Activated CD4-positive, CD25-positive, alpha-beta regulatory T cell treated with anti-CD3 and anti-CD28 coated beads, Interleukin-2, amount 50 U/mL, for 72 hours (primary cell): ENCODE measurements at regions not wholly inside any gene's neighbourhood (a gene's known extent, or its start where the extent isn't known, plus 50 kb on each side); places are given as distances from the start of the nearest gene placed in this dataset.

ENCODE experiments used
- DNase-seq: peaks from one replicate; pipeline ENCODE4 v3.0.0; 2021

DNA sequence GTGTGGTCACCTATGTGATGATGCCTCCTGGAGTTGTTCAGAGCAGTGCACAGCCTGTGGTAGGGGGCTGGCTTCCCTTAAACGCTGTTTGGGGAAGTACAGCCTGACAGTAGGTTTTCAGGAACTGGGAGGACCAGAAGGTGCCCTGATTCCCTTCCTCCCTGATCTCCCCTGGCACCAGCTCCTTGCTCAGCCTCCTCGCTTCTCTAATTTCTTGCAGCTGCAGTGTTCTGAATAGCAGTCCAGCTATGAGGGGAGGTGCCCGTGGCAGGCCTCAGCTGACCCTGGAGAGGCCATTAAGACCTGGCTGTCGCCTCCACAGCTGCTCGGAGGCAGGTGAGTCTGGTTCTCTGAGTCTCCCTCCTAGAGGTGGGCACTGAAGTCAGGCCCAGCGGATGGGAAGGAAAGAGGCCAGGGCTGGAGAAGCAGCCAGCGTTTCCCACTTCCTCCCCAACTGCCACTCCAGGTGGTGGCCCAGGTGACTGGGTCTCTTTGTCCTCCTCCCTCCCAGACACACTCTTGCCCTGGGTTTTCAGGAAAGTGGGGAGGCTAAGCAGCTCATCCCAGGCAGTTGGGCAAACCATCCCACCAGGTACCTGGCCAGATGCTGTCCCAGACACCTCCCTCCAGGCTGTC lies 52.0 kb upstream of the RPL11 start:
- DNase-seq = no peak

DNA sequence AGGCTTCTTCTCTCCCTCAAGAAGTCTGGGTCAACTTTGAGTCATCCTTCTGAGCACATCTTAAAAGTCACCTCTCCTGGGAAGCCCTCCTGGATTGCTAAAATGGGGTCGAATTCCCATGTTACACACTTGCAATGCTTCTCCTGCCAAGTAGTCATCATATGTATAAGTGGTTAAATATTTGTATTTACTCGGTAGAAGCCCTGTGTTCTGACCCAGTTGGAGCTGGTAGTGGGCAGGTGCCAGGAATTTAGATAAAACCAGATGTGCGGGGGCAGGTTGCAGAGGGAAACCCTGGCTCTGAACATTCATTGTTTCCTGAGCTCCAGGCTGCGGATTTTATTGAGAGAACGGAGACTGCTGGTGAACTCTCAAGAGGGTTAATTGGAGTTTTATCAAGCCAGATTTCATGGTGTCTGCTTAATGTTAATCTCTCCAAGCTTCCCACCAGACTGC lies 52.8 kb upstream of the RPL11 start:
- DNase-seq = no peak

DNA sequence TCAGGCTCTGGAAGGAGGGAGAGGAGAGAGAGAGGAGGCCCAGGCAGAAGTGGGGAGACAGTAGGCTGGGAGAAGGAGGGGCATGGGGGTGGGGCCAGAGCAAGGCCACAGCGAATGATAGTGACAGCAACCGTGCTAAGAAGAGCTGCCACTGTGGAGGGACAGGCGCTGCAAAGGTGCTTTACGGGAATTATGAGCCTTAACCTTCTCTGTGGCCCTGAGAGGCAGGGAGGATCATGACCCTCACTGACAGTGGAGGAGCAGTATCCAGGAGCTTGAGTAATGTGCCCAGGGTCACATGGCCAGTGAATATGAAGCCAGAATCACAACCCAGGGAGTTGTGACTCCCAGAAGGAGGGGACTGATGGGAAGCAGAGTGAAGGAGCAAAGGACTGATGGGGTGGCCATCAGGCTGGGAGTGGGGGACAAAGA lies 53.4 kb upstream of the RPL11 start:
- DNase-seq = no peak

DNA sequence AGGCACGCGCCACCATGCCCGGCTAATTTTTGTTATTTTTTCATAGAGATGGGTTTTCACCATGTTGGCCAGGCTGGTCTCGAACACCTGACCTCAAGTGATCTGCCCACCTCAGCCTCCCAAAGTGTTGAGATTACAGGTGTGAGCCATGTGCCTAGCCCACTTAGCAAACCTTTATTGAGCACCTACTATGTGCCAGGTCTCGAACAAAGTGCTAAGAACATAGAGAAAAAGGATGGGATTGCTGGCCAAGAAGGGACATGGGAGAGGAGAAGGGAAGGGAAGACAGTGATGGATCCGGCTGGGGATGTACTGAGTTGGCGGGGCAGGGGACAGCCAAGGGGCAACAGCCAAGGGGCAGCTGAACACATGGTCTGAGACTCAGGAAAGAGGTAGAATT lies 55.6 kb upstream of the RPL11 start:
- DNase-seq = no peak

DNA sequence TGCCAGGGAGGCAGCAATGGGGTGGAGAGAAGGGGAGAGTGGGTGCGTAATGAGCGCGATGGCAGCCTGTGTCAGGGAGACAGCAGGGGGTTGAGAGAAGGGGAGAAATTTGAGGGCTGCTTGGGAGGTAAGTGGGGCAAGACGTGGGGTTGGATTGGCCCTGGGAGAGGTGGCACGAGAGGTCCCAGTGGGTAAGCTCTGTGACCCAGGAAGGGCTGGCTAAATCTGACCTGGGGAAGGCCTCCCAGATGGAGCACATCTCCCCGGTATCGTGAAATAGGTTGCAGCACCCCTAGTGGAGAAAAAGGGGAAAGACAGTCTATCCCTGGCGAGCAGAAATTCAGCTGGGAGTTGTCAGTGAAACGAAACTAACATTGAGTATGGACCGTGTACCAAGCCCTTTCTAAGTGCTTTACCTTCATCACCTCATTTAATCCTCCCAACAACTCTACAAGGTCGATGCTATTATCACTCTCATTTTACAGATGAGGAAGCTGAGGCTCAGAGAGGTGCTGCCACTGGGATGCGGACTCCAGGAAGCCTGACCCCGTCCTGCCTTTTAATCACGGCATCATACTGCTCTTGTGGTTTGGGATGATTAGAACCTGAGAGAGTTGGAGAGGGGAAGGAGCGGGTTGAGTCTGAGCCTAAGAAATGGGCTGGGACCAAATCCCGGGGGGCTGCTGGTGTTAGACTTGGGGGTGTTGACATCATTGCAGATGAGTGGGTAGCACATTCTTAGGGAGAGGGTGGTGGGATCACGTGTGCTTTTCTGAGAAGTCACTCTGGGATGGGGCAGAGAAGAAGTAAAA lies 56.6 kb upstream of the RPL11 start:
- DNase-seq = peak; percentile 54

DNA sequence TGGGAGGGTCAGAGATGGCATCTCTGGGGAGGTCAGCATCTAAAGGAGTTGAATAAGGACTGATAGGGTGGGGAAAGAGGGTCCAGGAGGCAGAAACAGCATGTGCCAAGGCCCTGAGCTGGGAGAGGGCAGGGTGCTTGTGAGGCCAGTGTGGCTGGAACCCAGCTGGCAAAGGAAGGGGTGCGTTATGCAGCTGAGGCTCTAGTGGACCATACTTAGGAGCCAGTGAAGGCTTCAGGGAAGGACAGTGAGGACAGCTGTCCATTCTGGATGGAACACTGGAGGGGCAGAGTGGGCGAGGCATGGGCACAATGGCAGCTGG lies 57.1 kb upstream of the RPL11 start:
- DNase-seq = no peak

DNA sequence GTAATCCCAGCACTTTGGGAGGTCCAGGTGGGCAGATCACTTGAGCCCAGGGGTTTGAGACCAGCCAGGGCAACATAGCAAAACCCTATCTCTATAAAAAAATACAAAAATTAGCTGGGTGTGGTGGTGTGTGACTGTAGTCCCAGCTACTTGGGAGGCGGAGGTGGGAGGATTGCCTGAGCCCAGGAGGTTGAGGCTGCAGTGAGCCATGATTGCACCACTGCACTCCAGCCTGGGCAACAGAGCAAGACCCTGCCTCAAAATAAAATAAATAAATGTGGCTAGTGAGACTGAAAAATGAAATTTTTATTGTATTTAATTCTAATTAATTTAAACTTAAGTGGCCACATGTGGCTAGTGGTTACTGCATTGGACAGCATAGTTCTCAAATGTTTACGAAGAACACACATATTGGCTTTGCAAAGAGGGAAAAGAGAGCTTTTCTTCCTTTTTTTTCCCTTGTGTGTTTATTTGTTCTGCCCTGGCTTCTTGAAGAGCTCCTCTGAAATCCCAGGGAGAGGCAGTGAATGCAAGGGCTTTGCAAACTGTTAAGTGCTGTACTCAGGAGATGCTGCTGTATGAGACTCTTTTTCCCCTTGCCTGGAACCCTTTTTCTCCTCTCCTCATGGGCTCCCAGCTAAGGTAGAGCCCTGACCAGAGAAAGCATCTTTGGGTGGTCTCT lies 59.0 kb upstream of the RPL11 start:
- no peak for DNase-seq

DNA sequence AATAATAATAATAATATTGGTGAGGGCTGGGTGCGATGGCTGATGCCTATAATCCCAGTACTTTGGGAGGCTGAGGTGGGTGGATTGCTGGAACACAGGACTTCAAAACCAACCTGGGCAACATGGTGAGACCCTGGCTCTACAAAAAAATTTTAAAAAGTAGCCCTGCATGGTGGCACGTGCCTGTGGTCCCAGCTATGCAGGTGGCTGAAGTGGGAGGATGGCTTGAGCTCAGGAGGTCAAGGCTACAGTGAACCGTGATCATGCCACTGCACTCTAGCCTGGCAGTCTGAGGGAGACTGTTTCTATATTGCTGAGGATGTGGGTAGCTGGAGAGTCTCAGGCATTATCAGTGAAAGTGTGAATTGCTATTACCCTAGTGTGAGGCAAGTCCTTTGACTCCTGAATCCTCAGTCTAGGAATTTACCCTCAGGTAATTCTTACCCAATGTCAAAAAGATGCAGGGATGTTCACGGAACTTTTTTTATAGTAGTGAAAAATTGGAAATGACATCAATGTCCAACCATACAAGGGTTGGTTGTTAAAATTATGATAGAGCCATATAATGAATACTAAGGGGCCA lies 61.8 kb upstream of the RPL11 start:
- DNase-seq = no peak

DNA sequence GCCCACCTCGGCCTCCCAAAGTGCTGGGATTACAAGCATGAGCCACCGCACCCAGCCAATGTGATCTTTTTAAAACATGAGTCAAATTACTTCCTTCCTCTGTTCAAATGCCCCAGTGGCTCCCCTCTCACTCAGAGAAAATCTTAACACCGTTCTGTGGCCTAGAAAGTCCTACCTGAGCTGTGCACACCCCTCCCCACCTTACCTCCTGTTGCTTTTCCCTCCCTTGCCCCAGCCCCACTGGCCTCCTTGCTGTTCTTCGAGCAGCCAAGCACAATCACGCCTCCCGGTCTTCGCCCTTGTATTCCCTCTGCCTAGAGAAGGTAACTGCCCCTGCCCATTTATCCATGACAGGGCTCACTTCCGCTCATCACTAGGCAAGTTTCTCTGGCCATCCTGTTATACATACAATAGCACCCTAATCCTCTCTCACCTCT lies 62.6 kb upstream of the RPL11 start:
- no peak for DNase-seq

DNA sequence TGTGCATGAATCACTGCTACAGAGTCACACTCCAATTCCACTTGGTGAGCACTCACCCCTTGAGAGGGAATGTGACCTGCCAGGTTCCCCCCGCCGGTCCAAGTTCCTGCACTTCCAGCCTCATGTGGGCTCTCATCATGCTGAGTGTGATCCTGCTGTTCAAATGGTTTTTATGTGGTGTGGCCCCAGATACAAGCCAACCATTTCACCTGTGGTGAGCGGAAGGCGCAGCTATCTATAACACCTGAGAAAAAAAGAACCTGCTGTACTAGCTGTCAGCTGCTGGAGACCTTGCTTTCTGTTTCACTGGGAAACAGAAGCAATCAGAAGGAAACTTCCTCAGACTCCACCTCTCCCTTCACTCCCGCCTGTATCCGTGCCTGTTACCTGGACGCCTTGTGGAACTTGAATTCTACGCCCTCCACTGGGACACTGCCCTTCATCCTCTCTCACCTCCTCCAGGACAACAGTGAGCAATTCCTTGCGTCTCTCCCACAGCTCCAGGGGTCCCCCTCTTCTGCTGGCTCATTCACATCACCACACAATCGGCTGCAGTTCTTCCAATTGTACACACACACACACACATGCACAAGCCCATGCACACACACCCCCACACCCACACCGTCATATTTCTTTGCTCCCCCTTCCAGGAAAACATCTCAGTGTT lies 64.4 kb upstream of the RPL11 start:
- DNase-seq = no peak

DNA sequence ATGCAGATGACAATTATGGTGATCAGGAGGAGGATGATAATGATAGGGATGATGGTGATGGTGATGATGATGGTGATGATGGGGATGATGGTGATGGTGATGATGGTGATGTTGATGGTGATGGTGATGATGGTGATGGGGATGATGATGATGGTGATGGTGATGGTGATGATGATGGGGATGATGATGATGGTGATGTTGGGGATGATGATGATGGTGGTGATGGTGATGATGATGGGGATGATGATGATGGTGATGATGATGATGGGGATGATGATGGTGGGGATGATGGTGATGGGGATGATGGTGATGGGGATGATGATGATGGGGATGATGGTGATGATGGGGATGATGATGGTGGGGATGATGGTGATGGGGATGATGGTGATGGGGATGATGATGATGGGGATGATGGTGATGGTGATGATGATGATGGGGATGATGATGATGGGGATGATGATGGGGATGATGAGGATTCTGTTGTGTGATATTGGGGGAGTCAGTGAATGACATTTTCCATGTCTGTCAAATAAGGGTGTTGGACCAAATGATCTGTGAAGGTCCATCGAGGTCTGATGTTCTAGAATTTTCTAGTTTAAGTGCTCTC lies 65.6 kb upstream of the RPL11 start:
- no peak for DNase-seq

DNA sequence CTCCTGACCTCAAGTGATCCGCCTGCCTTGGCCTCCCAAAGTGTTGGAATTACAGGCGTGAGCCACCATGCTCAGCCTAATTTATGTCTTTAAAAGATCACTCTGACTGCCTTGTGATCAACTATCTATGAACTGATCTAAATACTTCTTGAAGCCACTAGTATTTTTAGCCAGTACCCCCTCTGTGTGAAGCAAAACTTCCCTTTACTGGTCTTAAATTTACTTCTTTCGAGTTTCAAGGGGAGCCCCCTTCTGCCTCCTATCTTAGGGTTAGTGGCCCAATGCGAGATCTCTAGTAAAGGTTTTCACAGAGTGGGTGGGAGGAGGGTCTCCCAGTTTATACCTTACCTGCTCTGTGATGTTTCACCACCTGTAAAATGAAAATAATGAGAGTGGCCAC lies 66.1 kb upstream of the RPL11 start:
- no peak for DNase-seq

DNA sequence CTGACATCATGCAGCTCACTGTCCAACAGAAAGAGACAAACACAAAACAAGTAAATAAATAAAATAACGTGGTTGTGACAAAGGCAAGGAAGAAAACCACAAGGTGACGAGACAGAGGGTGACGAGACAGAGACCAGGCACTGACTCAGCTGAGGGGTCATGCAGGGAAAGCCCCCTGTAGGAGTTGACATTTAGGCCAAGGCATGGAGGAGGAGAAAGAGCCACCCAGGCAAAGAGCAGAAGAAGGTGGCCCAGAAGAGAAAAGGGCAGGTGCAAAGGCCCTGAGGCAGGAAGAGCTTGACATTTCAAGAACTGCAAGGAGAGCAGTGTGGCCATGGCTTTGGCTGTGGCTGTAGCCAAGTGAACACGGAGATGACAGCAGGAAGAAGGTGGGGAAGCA lies 65.1 kb upstream of the ID3 start:
- DNase-seq = peak; percentile 68

DNA sequence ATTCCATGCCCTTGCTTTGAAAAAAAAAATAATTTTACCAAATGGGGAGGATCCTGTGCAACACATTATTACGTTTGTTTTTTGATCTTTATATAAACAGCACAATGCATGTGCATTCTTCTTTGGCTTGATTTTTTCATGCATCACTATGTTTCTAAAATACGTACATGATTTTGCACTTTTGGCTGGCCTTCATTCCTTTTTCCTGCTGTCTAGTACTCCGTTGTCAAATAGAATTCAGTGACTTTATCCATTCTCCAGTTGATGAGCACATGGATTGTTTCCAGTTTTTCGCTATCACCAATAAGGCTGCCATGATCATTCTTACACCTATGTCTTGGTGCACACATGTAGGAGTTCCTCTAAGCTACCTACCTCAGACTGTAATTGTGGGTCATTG lies 63.0 kb upstream of the ID3 start:
- DNase-seq = no peak

DNA sequence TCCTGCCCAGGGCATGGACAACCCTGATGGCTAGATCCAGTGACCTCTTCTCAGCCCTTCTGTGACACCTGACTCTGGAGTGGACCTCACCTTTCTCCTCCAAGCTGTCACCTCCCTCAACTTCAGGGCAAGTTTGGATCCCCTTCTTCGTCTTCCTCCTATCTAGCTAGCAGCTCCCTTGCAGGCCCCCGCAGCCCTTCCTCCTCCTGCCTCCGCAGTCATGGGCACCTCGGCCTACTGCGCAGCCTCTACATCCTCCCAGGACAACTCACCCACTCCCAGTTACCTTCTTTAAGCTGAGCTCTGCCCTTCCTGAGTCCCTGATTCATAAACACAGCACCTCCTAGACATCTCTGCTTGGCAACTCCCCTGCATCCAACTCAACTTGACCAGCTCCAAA lies 61.3 kb upstream of the ID3 start:
- no peak for DNase-seq

DNA sequence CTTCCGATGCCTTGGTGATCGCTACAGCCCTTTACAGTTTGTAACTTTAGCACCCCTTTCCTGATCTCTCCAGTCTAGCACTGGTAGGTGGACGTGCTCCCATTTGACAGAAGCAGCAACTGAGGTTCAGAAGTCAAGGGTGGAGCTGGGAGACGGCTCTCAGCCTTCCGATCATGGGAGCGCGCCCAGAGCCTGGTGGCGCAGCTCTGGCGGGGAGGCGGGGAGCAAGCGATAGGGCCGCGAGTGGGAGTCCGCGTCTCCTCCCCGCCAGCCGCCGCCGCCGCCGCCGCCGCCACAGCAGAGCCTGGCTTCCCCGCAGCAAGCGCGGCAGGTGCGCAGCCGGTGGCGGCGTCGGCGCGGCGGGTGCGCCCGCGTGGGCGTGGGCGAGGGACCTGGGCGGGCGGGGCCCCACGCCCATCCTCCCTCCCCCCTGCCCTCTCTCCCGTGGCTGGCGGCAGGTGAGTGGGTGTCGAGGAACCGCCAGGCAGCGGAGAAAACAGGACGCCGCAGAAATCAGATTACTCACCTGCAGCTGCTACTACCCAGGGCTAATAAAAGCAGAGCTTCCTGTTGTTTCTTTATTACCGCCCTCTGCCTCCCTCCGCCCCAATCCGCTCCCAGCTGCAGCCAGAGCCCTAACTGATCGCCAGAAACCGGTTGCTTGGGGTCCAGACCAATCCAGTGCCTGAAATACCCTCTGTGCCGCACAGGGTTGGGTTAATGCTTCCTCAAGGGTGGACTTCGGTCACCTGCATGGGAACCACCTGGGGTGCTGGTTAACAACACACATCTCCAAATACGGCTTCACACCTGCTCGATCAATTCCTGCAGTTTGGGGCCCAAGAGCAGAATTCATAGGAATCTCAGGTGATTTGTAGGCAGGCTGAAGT lies 60.2 kb upstream of the ID3 start:
- peak; percentile 81 for DNase-seq

DNA sequence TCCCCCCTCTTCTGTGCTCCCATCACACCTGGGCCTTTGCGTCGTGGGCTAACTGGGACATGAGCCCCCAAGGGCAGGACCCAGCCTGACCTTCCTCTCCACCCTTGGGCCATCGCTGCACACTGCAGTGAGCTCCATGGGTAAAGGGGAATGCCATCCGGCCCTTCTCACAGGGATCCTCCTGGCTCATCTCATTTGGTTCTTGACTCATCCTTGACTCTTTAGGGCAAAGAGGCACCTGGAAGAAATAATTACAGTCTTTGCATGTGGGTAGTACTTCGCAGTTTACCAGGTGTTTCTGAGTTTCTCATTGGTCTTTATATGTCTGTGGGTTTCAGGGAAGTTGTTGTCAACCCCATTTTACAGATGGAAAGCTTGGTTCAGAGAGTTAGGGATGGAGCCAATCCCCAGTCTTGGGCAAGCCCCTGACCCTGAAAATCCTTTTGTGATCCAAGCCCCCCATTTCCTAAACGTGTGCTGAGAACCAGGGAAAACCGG lies 59.3 kb upstream of the ID3 start:
- no peak for DNase-seq

DNA sequence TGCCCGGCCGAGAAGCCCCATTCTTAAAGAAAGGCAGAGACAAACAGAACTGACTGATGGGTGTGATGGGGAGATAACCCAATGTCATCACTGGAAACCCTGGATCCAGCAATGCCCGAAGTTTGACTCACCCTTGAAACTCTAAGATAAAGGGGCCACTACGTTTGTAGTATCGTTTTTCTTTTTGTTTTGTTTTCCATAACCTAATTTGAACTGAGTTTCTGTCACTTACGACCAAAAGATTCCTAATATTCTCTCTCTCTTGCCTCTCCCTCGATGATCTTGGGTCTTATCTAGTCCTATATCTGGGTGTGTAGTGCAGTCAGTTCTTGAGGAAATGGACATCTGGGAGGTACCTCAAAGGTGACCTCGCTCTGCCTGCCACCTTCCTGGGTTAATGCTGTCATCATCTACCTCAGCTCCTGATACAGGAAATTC lies 57.8 kb upstream of the ID3 start:
- DNase-seq = no peak

DNA sequence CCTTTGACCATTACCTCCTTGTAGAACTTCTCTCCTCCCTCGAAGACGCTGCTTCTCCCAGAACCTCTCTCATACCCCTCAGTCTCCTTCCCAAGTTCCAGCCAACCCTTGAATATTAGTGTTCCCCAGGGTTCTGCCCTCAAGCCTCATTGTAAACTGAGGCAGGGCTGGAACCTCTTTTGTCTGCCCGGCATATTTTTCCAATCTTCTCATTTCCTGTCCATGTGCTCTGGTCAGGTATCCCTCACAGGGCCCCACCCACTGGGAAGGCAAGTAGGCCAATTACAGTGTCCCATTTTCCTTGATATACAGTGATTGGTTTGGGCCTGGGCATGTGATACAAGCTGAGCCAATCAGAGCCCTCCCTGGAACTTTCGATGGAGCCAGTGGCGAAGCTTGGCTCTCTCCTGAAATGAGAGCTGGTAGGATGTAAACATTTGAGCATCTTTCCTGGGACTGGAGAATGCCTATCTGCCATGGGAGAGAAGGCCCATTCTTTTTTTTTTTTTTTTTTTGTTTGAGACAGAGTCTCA lies 57.1 kb upstream of the ID3 start:
- no peak for DNase-seq

DNA sequence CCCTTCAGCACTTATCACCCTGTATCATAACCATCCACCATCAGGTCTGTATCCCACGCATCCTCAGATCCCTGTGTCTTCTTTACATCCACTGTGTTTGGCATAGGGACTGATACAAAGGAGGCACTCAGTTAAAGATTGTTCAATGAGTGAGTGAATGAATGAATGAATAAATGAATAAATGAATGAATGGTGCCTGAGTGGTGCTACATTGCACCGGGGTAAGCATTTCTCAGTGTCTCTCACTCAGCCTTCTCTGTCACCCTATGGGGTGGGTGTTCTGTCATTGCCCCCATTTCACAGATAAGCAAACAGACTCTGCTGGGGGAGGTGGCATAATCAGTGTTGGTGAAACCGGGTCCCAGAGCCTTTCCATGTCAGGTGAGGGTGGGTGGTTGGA lies 56.6 kb upstream of the ID3 start:
- no peak for DNase-seq

DNA sequence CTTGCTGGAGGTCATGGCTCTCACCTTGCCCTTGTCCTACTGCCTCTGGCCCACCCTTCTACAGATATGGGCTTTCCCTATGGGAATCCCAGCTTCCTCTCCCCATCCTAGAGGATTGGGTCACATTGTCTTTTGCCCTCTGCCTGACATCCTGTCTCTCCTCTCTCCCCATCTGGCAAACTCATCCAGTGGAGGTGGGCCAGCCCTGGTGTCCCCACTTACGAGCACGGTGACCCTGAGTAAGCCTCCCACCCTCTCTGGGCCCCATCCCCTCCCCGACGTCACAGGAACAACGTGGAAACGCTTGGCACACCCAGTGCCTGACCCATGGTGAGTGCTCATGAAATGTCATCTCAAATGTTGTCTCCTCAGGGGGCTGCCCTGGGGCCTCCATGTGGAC lies 56.1 kb upstream of the ID3 start:
- no peak for DNase-seq
